Hepatocyte (in vitro differentiated cells): ENCODE measurements at regions not wholly inside any gene's neighbourhood (a gene's known extent, or its start where the extent isn't known, plus 50 kb on each side); places are given as distances from the start of the nearest gene placed in this dataset.

Source experiments
- DNase-seq: peaks from one replicate; pipeline ENCODE4 v3.0.0-alpha.2; 2016; ENCODE audit warnings: low spot score
- H2AFZ ChIP-seq: fragments of 200-600 bp; sonication (generic); 2 replicates; pipeline ENCODE4 v1.6.0; 2016; ENCODE audit warnings: antibody characterized with exemption, mild to moderate bottlenecking
- H3K27ac ChIP-seq: fragments of 200-600 bp; sonication (generic); 2 replicates; pipeline ENCODE4 v1.5.1; 2016; ENCODE audit warnings: mild to moderate bottlenecking
- H3K27me3 ChIP-seq: fragments of 200-600 bp; sonication (generic); 2 replicates; pipeline ENCODE4 v1.6.1; 2016
- H3K36me3 ChIP-seq: fragments of 200-600 bp; sonication (generic); replicated peaks from 2 replicates; pipeline ENCODE4 v1.5.1; 2016; ENCODE audit warnings: low read depth; ENCODE audit not compliant: insufficient read depth
- H3K4me1 ChIP-seq: fragments of 200-600 bp; sonication (generic); 2 replicates; pipeline ENCODE4 v1.5.1; 2016; ENCODE audit warnings: mild to moderate bottlenecking, moderate library complexity; ENCODE audit not compliant: insufficient read depth
- H3K4me2 ChIP-seq: fragments of 200-600 bp; sonication (generic); 2 replicates; pipeline ENCODE4 v1.6.0; 2016
- H3K4me3 ChIP-seq: fragments of 200-600 bp; sonication (generic); 2 replicates; pipeline ENCODE4 v1.5.1; 2016; ENCODE audit warnings: mild to moderate bottlenecking
- H3K79me2 ChIP-seq: fragments of 200-600 bp; sonication (generic); 2 replicates; pipeline ENCODE4 v1.6.0; 2017; ENCODE audit warnings: mild to moderate bottlenecking
- H3K9me2 ChIP-seq: fragments of 200-600 bp; sonication (generic); replicated peaks from 2 replicates; pipeline ENCODE4 v1.6.0; 2017; ENCODE audit warnings: mild to moderate bottlenecking; ENCODE audit not compliant: insufficient read depth
- H3K9me3 ChIP-seq: fragments of 200-600 bp; sonication (generic); 2 replicates; pipeline ENCODE4 v1.5.1; 2016; ENCODE audit warnings: low read depth, mild to moderate bottlenecking
- H4K20me1 ChIP-seq: fragments of 200-600 bp; sonication (generic); 2 replicates; pipeline ENCODE4 v1.6.0; 2016; ENCODE audit warnings: mild to moderate bottlenecking; ENCODE audit not compliant: insufficient read depth, poor library complexity, severe bottlenecking
- CTCF ChIP-seq: fragments of 200-600 bp; sonication (generic); IDR thresholded peaks from 2 replicates; pipeline ENCODE4 v1.5.1; 2016; ENCODE audit warnings: antibody characterized with exemption, mild to moderate bottlenecking; ENCODE audit not compliant: poor library complexity
- EZH2 ChIP-seq: fragments of 200-600 bp; sonication (generic); IDR thresholded peaks from 2 replicates; pipeline ENCODE4 v1.6.1; 2016; ENCODE audit warnings: antibody characterized with exemption, mild to moderate bottlenecking, borderline replicate concordance
- EZH2phosphoT487 ChIP-seq: fragments of 200-600 bp; sonication (generic); IDR thresholded peaks from one replicate; pipeline ENCODE4 v1.6.1; 2018; ENCODE audit warnings: antibody characterized with exemption, mild to moderate bottlenecking, low read depth, moderate library complexity; ENCODE audit not compliant: unreplicated experiment, severe bottlenecking
- WGBS: methylation state at CpG from one replicate; pipeline ENCODE4 v1.1.6; 2016; ENCODE audit warnings: low lambda C conversion rate; ENCODE audit errors: missing lambda C conversion rate; 5-methylcytosine and 5-hydroxymethylcytosine counted together

GRCh38 chr2:60066096-60066839, 487.2 kb downstream of the BCL11A start:
- Histone ChIP-seq H3K4me3 (no peak overlapping the region), H3K9me2 (no peaks in the 10 kb centered on the region), H4K20me1 (no peaks in the 10 kb centered on the region), H3K79me2 (no peaks in the 10 kb centered on the region), H3K27me3 (no peaks in the 10 kb centered on the region), H3K36me3 (no peaks in the 10 kb centered on the region), H3K4me1 (peaks cover 3% of the 10 kb centered on the region), H3K4me2 (no peak overlapping the region), H3K9me3 (no peaks in the 10 kb centered on the region), H3K27ac (no peak overlapping the region), H2AFZ (no peak overlapping the region)
- TF ChIP-seq CTCF (no peak), EZH2 (no peak), EZH2phosphoT487 (no peak)
- DNase-seq, result no peak
- 62% methylated on average over 6 of the region's 6 CpGs for WGBS

- peak; percentile 39 for DNase-seq
- TF ChIP-seq EZH2phosphoT487, result no peak
- TF ChIP-seq CTCF, result no peak
- TF ChIP-seq EZH2, result no peak
These were observed 488.6 kb downstream of the BCL11A start for GRCh38 chr2:60064687-60065389.

GRCh38 chr2:60058781-60059180, 494.7 kb downstream of the BCL11A start:
- H3K9me2 ChIP-seq, result no peaks in the 10 kb centered on the region
- H3K79me2 ChIP-seq, result no peaks in the 10 kb centered on the region
- no peaks in the 10 kb centered on the region for H3K27me3 ChIP-seq
- no peaks in the 10 kb centered on the region for H3K36me3 ChIP-seq
- no peak for TF ChIP-seq EZH2phosphoT487
- no peak for TF ChIP-seq CTCF
- no peak for TF ChIP-seq EZH2
- no peaks in the 10 kb centered on the region for H3K4me1 ChIP-seq
- H3K27ac ChIP-seq, result no peak overlapping the region
- no peak overlapping the region for H2AFZ ChIP-seq
- no peaks in the 10 kb centered on the region for H4K20me1 ChIP-seq
- no peaks in the 10 kb centered on the region for H3K9me3 ChIP-seq
- 94% methylated on average over 6 of the region's 6 CpGs for WGBS
- DNase-seq, result no peak
- H3K4me3 ChIP-seq, result no peak overlapping the region
- no peak overlapping the region for H3K4me2 ChIP-seq

More at GRCh38 chr2:60064687-60065389, 488.6 kb downstream of the BCL11A start:
- H3K4me1 ChIP-seq, result peaks cover 3% of the 10 kb centered on the region
- H3K4me3 ChIP-seq, result no peak overlapping the region
- no peaks in the 10 kb centered on the region for H3K79me2 ChIP-seq
- no peaks in the 10 kb centered on the region for H3K9me3 ChIP-seq
- peak overlapping the region; percentile 9 for H3K4me2 ChIP-seq
- no peaks in the 10 kb centered on the region for H3K9me2 ChIP-seq
- H3K36me3 ChIP-seq, result no peaks in the 10 kb centered on the region
- 45% methylated on average over 7 of the region's 7 CpGs for WGBS
- H2AFZ ChIP-seq, result no peak overlapping the region
- H3K27ac ChIP-seq, result no peak overlapping the region
- no peaks in the 10 kb centered on the region for H4K20me1 ChIP-seq
- H3K27me3 ChIP-seq, result no peaks in the 10 kb centered on the region
